HUES64 (cell line): ENCODE measurements at regions not wholly inside any gene's neighbourhood (a gene's known extent, or its start where the extent isn't known, plus 50 kb on each side); places are given as distances from the start of the nearest gene placed in this dataset.
A peak's percentile ranks its signal among the peaks of the same experiment; 100 is the strongest.
"Not testable (repeated sequence)": the region's sequence is repeated elsewhere in the genome, so short reads cannot be mapped to it uniquely, and the experiment has no call there.

Experiments
- H3K27ac ChIP-seq: 2 replicates; pipeline ENCODE4 v1.7.0; 2013; ENCODE audit warnings: low read depth, low read length, inconsistent platforms
- H3K27me3 ChIP-seq: 2 replicates; pipeline ENCODE4 v1.6.1; 2013; ENCODE audit warnings: mild to moderate bottlenecking, low read length; ENCODE audit not compliant: insufficient read depth
- H3K36me3 ChIP-seq: 2 replicates; pipeline ENCODE4 v1.6.1; 2013; ENCODE audit warnings: mild to moderate bottlenecking, low read length; ENCODE audit not compliant: insufficient read depth
- H3K4me1 ChIP-seq: 2 replicates; pipeline ENCODE4 v1.6.1; 2013; ENCODE audit warnings: mild to moderate bottlenecking, low read length, moderate library complexity; ENCODE audit not compliant: insufficient read depth
- H3K4me3 ChIP-seq: 2 replicates; pipeline ENCODE4 v1.5.1; 2013; ENCODE audit warnings: mild to moderate bottlenecking, low read length, moderate library complexity
- H3K9ac ChIP-seq: 2 replicates; pipeline ENCODE4 v1.6.1; 2013; ENCODE audit warnings: mild to moderate bottlenecking, low read depth, low read length
- H3K9me3 ChIP-seq: 2 replicates; pipeline ENCODE4 v1.6.1; 2013; ENCODE audit warnings: low read depth, low read length; ENCODE audit not compliant: insufficient read depth
- WGBS: fragments of 150-250, 120-280 bp; methylation state at CpG from one replicate; pipeline ENCODE4 v1.1.7; 2013; ENCODE audit warnings: missing lambda C conversion rate; 5-methylcytosine and 5-hydroxymethylcytosine counted together

DNA sequence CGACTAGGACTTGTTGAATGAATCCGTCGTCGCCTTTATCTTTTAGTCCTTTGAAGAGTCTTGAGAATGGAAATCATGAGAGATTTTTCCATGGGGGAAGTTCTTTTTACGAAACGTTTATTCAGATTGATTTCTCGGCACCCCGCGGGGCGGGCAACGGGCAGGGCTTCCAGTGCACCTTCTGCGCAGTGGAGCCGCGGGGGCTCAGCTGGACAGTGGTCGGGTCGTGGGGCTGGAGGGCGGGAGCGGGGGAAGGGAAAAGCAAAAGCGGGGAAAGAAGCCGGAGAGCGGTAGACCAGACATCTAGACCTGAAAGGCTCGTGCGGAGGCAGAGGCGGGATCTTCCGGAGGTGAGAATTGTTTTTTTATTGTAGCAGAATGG lies 103.0 kb downstream of the NBPF11 start:
- Histone ChIP-seq H3K4me3 (peak overlapping the region; percentile 61), H3K9ac (peak overlapping the region; percentile 52)
- WGBS: under 1% methylated on average over 21 of the region's 25 CpGs
- not testable (repeated sequence) for H3K27ac ChIP-seq, H3K27me3 ChIP-seq, H3K9me3 ChIP-seq, H3K36me3 ChIP-seq, H3K4me1 ChIP-seq

DNA sequence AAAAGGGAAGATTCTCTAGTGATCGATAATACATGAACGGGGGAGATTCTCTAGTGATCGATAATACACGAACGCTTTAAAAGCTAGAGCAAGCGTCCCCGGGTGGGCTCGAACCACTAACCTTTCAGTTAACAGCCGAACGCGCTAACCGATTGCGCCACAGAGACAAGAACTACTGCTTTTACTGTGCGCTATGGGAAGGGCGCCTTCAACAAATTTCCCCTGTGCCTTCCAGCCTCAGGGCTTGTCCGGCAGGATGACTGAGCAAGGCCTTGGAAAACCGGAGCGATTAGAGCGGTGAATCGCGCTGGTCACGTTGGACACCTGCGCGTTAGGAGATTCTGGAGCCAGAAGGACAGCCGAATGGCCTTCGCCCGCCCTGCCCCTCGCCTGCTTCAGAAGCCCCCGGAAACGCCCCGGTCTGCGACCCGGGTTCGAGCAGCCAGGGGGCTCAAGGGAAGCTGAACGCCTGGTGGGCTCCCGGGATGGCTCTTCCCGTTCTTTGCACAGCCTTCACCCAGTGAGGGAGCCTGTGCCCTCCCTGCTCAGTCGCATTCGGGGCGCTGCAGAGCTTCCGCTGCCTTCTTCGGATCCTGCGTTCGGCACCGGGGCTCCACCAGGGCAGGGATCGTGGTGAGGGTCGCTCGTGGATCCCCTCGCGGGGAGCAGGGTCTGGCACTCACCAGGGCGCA lies 103.5 kb downstream of the NBPF11 start:
- 4% methylated on average over 30 of the region's 51 CpGs for WGBS

GRCh38 chr1:148045872-148046271 lies 106.2 kb downstream of the NBPF11 start:
- not testable (repeated sequence) for H3K36me3 ChIP-seq, H3K9me3 ChIP-seq, H3K9ac ChIP-seq, H3K27me3 ChIP-seq, H3K4me3 ChIP-seq, H3K27ac ChIP-seq, H3K4me1 ChIP-seq
- 94% methylated on average over 3 of the region's 4 CpGs for WGBS

More for the DNA sequence above, 103.5 kb downstream of the NBPF11 start:
- peak overlapping the region; percentile 52 for H3K9ac ChIP-seq
- peak overlapping the region; percentile 61 for H3K4me3 ChIP-seq
- not testable (repeated sequence) for H3K27ac ChIP-seq, H3K27me3 ChIP-seq, H3K4me1 ChIP-seq, H3K36me3 ChIP-seq, H3K9me3 ChIP-seq

- H3K36me3 ChIP-seq, H3K4me1 ChIP-seq, H3K27me3 ChIP-seq, H3K27ac ChIP-seq, H3K9me3 ChIP-seq, H3K4me3 ChIP-seq, H3K9ac ChIP-seq: not testable (repeated sequence)
- WGBS: 95% methylated on average over 5 of the region's 6 CpGs
Observed at GRCh38 chr1:148044495-148044894, 107.6 kb downstream of the NBPF11 start.
